H1 (cell line): ENCODE measurements at regions not wholly inside any gene's neighbourhood (a gene's known extent, or its start where the extent isn't known, plus 50 kb on each side); places are given as distances from the start of the nearest gene placed in this dataset.
A peak's percentile ranks its signal among the peaks of the same experiment; 100 is the strongest.

Source experiments
- CTCF ChIA-PET: fragments of 300-600 bp; sonication (Branson Sonifier 250); formaldehyde crosslinking; loops from one replicate; lab custom pipeline; 2021; ENCODE audit not compliant: partially characterized antibody; lab: Charles Lee
- POLR2A ChIA-PET: fragments of 300-600 bp; sonication (Branson Sonifier 250); formaldehyde crosslinking; loops from one replicate; lab custom pipeline; 2021; ENCODE audit warnings: inconsistent platforms; ENCODE audit not compliant: partially characterized antibody; lab: Charles Lee
- DNase-seq, 2 experiments: peaks; one replicate each; pipeline versions ENCODE4 v3.0.0 to v3.0.0-alpha.2; 2010 to 2022; ENCODE audit warnings: low spot score in 2 of 2, low read depth in 1 of 2, mixed read lengths in 1 of 2
- FAIRE-seq: peaks from 2 replicates; lab custom pipeline; 2011; peaks lifted over from hg19 to GRCh38; lab: Jason Lieb, UNC
- H2AFZ ChIP-seq: 2 replicates; pipeline ENCODE4 v1.8.1; 2012; ENCODE audit warnings: low read length, inconsistent platforms
- H2AK5ac ChIP-seq: 2 replicates; pipeline ENCODE4 v1.6.1; 2013; ENCODE audit warnings: low read depth, low read length
- H2BK120ac ChIP-seq: replicated peaks from 2 replicates; pipeline ENCODE3; 2013; ENCODE audit warnings: low read depth, low read length, inconsistent platforms
- H2BK12ac ChIP-seq: 2 replicates; pipeline ENCODE4 v1.6.1; 2013; ENCODE audit warnings: low read depth, low read length
- H2BK15ac ChIP-seq: 2 replicates; pipeline ENCODE4 v1.6.1; 2013; ENCODE audit warnings: low read length
- H2BK20ac ChIP-seq: 2 replicates; pipeline ENCODE4 v1.6.1; 2013; ENCODE audit warnings: low read length
- H2BK5ac ChIP-seq: 2 replicates; pipeline ENCODE4 v1.6.1; 2013; ENCODE audit warnings: low read depth, low read length
- H3K14ac ChIP-seq: 2 replicates; pipeline ENCODE4 v1.6.1; 2013; ENCODE audit warnings: inconsistent platforms; ENCODE audit not compliant: insufficient read length
- H3K18ac ChIP-seq: 2 replicates; pipeline ENCODE4 v1.6.1; 2013; ENCODE audit warnings: low read length; ENCODE audit errors: extremely low read depth
- H3K23ac ChIP-seq: 2 replicates; pipeline ENCODE4 v1.6.1; 2013; ENCODE audit warnings: inconsistent platforms; ENCODE audit not compliant: insufficient read length
- H3K23me2 ChIP-seq: 2 replicates; pipeline ENCODE4 v1.6.1; 2013; ENCODE audit warnings: low read depth, low read length
- H3K27ac ChIP-seq: 2 replicates; pipeline ENCODE4 v1.6.1; 2011; ENCODE audit warnings: low read depth, low read length, inconsistent platforms
- H3K27me3 ChIP-seq, 4 experiments: replicated peaks in 1 of 4; 1 replicate in 1 of 4; 2 replicates in 3 of 4; pipeline versions ENCODE4 v1.6.1 to v1.8.1; 2011 to 2013; ENCODE audit warnings: low read length in 3 of 4, mild to moderate bottlenecking in 3 of 4, inconsistent platforms in 2 of 4, mixed read lengths in 2 of 4, moderate library complexity in 1 of 4; ENCODE audit not compliant: control insufficient read depth in 3 of 4, insufficient read depth in 3 of 4; ENCODE audit errors: extremely low read depth in 1 of 4
- H3K36me3 ChIP-seq, 4 experiments: 2 replicates each; pipeline versions ENCODE4 v1.6.1 to v1.8.1; 2011 to 2013; ENCODE audit warnings: mild to moderate bottlenecking in 4 of 4, low read length in 3 of 4, moderate library complexity in 2 of 4, control low read depth in 1 of 4, inconsistent platforms in 1 of 4; ENCODE audit not compliant: insufficient read depth in 4 of 4, control insufficient read depth in 2 of 4
- H3K4ac ChIP-seq: replicated peaks from 2 replicates; pipeline ENCODE3; 2013; ENCODE audit warnings: low read length, low read depth, mixed read lengths, inconsistent platforms; ENCODE audit not compliant: insufficient read length
- H3K4me1 ChIP-seq, 4 experiments: replicated peaks in 1 of 4; 1 replicate in 1 of 4; 2 replicates in 3 of 4; pipeline versions ENCODE4 v1.6.1 to v1.8.1; 2011 to 2013; ENCODE audit warnings: low read length in 3 of 4, inconsistent platforms in 2 of 4, mixed read lengths in 1 of 4; ENCODE audit not compliant: insufficient read depth in 4 of 4, control insufficient read depth in 3 of 4
- H3K4me2 ChIP-seq, 2 experiments: 2 replicates each; pipeline versions ENCODE4 v1.6.1 to v1.8.1; 2011 to 2013; ENCODE audit warnings: low read depth in 2 of 2, low read length in 2 of 2, control low read depth in 1 of 2, inconsistent platforms in 1 of 2, mild to moderate bottlenecking in 1 of 2; ENCODE audit not compliant: insufficient read depth in 1 of 2
- H3K4me3 ChIP-seq, 4 experiments: fragments of 200-600, 300-600 bp in 1 of 4; sonication (generic), shearing (Covaris generic), sonication (Bioruptor Twin) in 1 of 4; 2 replicates each; pipeline versions ENCODE4 v1.5.1 to v1.8.1; 2011 to 2016; ENCODE audit warnings: low read length in 4 of 4, low read depth in 3 of 4, control low read depth in 2 of 4, inconsistent platforms in 2 of 4, mild to moderate bottlenecking in 2 of 4, mixed read lengths in 1 of 4, moderate library complexity in 1 of 4; ENCODE audit not compliant: insufficient read depth in 2 of 4; ENCODE audit errors: extremely low read depth in 1 of 4
- H3K56ac ChIP-seq: replicated peaks from 2 replicates; pipeline ENCODE3; 2013; ENCODE audit warnings: low read depth, mild to moderate bottlenecking, mixed read lengths, low read length, inconsistent platforms; ENCODE audit not compliant: insufficient read length
- H3K79me1 ChIP-seq: 2 replicates; pipeline ENCODE4 v1.6.1; 2013; ENCODE audit warnings: low read depth, low read length, control low read depth
- H3K79me2 ChIP-seq, 2 experiments: 2 replicates each; pipeline versions ENCODE4 v1.6.1 to v1.8.1; 2012 to 2013; ENCODE audit warnings: low read length in 2 of 2, mild to moderate bottlenecking in 2 of 2, inconsistent platforms in 1 of 2; ENCODE audit not compliant: insufficient read depth in 2 of 2, control insufficient read depth in 1 of 2
- H3K9ac ChIP-seq, 4 experiments: replicated peaks in 1 of 4; 1 replicate in 1 of 4; 2 replicates in 3 of 4; pipeline versions ENCODE4 v1.6.1 to v1.8.1; 2011 to 2013; ENCODE audit warnings: low read depth in 3 of 4, low read length in 3 of 4, control low read depth in 2 of 4, mild to moderate bottlenecking in 2 of 4, moderate library complexity in 2 of 4, inconsistent platforms in 1 of 4; ENCODE audit errors: extremely low read depth in 1 of 4
- H3K9me3 ChIP-seq, 2 experiments: 2 replicates each; pipeline versions ENCODE4 v1.6.1 to v1.8.1; 2012 to 2013; ENCODE audit warnings: mild to moderate bottlenecking in 2 of 2, moderate library complexity in 2 of 2, control low read depth in 1 of 2, inconsistent platforms in 1 of 2, low read depth in 1 of 2, low read length in 1 of 2, mixed read lengths in 1 of 2; ENCODE audit not compliant: insufficient read depth in 2 of 2
- H4K20me1 ChIP-seq, 2 experiments: replicated peaks in 1 of 2; 2 replicates each; pipeline versions ENCODE3 to v1.8.1; 2011 to 2013; ENCODE audit warnings: inconsistent platforms in 2 of 2, low read length in 2 of 2, mild to moderate bottlenecking in 1 of 2; ENCODE audit not compliant: insufficient read depth in 2 of 2, control insufficient read depth in 1 of 2
- H4K5ac ChIP-seq: 2 replicates; pipeline ENCODE4 v1.6.1; 2013; ENCODE audit warnings: low read length, low read depth, mixed read lengths, inconsistent platforms; ENCODE audit not compliant: insufficient read length
- H4K8ac ChIP-seq: 2 replicates; pipeline ENCODE4 v1.8.0; 2013; ENCODE audit warnings: mild to moderate bottlenecking, moderate library complexity, low read length, inconsistent platforms; ENCODE audit not compliant: insufficient read depth; ENCODE audit errors: extremely low read depth
- H4K91ac ChIP-seq: replicated peaks from 2 replicates; pipeline ENCODE3; 2013; ENCODE audit warnings: low read length, mixed read lengths, inconsistent platforms; ENCODE audit not compliant: insufficient read length
- ASH2L ChIP-seq: fragments of 200-600, 300-600 bp; sonication (generic); IDR thresholded peaks from one replicate; pipeline ENCODE4 v1.7.1; 2017; ENCODE audit warnings: low read length
- CBX5 ChIP-seq: fragments of 300-800, 300-1000 bp; sonication (generic); IDR thresholded peaks from 2 replicates; pipeline ENCODE4 v1.7.1; 2016; ENCODE audit warnings: antibody characterized with exemption, low read length, low read depth
- KDM5A ChIP-seq: fragments of 200-600 bp; IDR thresholded peaks from 2 replicates; pipeline ENCODE4 v1.7.1; 2012; ENCODE audit warnings: mild to moderate bottlenecking, low read length, inconsistent platforms, mixed read lengths
- NRF1 ChIP-seq: IDR thresholded peaks from 2 replicates; pipeline ENCODE4 v1.6.1; 2011; ENCODE audit warnings: mild to moderate bottlenecking, low read depth, low read length, improper control_type of control experiment
- POLR2AphosphoS5 ChIP-seq: IDR thresholded peaks from 2 replicates; pipeline ENCODE4 v1.6.1; 2011; ENCODE audit warnings: low read depth, low read length
- RAD21 ChIP-seq, 2 experiments: IDR thresholded peaks in 1 of 2; conservative IDR thresholded peaks in 1 of 2; 2 replicates each; pipeline ENCODE4 v1.6.1; 2011; ENCODE audit warnings: low read depth in 2 of 2, low read length in 2 of 2, improper control_type of control experiment in 1 of 2, inconsistent platforms in 1 of 2, mild to moderate bottlenecking in 1 of 2, moderate library complexity in 1 of 2
- RBBP5 ChIP-seq: IDR thresholded peaks from 2 replicates; pipeline ENCODE4 v1.7.1; 2012; ENCODE audit warnings: low read depth, mild to moderate bottlenecking, inconsistent platforms, low read length, moderate library complexity, borderline replicate concordance
- SIX5 ChIP-seq: IDR thresholded peaks from 2 replicates; pipeline ENCODE4 v1.6.1; 2011; ENCODE audit warnings: mild to moderate bottlenecking, low read depth, low read length
- WGBS, 2 experiments: shearing (Covaris generic) in 1 of 2; methylation state at CpG; one replicate each; pipeline versions ENCODE4 v1.1.6 to v1.1.7; 2013 to 2015; ENCODE audit warnings: low lambda C conversion rate in 2 of 2, mixed read lengths in 2 of 2, inconsistent platforms in 1 of 2, low coverage in 1 of 2, missing lambda C conversion rate in 1 of 2; ENCODE audit not compliant: insufficient replicate concordance in 2 of 2, insufficient coverage in 1 of 2, insufficient read length in 1 of 2; ENCODE audit errors: extremely low coverage in 1 of 2, missing lambda C conversion rate in 1 of 2; 5-methylcytosine and 5-hydroxymethylcytosine counted together
- TF ChIP-seq, protein P1 (sequence below): IDR thresholded peaks from 2 replicates; pipeline ENCODE4 v1.6.1; 2011; ENCODE audit warnings: low read depth, mild to moderate bottlenecking, low read length; ENCODE audit not compliant: insufficient read depth

- no peak for FAIRE-seq
- no peak overlapping the region for H2BK20ac ChIP-seq
- H2BK12ac ChIP-seq: no peak overlapping the region
- H3K36me3 ChIP-seq: no peaks in the 10 kb centered on the region
- TF ChIP-seq, protein P1, sequence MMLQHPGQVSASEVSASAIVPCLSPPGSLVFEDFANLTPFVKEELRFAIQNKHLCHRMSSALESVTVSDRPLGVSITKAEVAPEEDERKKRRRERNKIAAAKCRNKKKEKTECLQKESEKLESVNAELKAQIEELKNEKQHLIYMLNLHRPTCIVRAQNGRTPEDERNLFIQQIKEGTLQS: no peak
- TF ChIP-seq ASH2L: no peak
- no peak for TF ChIP-seq SIX5
- TF ChIP-seq POLR2AphosphoS5: no peak
- TF ChIP-seq NRF1: no peak
- no peak for TF ChIP-seq RAD21 (IDR thresholded peaks at IDR 0.05 in 1 of 2, conservative IDR thresholded peaks at IDR 0.05 in 1 of 2; ENCODE audit: low read depth in 2 of 2, low read length in 2 of 2)
- TF ChIP-seq CBX5: no peak
- TF ChIP-seq RBBP5: no peak
- TF ChIP-seq KDM5A: no peak
- TF ChIP-seq, all 59 proteins: peak for 0
- Histone ChIP-seq H3K4me1 (peaks cover 5 to 39% (median 25%) of the 10 kb centered on the region in 4 experiments), H3K4ac (no peak overlapping the region), H2BK5ac (no peak overlapping the region), H2BK15ac (no peak overlapping the region), H3K18ac (0 out of 2 replicates have a peak overlapping the region, but pooled peaks have one; percentile 43), H3K9me3 (no peaks in the 10 kb centered on the region), H3K56ac (no peak overlapping the region), H3K4me3 (no peak overlapping the region), H4K5ac (no peak overlapping the region), H3K23me2 (peaks cover 3% of the 10 kb centered on the region; the same call in 1 of the 2 replicates), H3K14ac (no peak overlapping the region), H4K8ac (peak overlapping the region; percentile 7; the same call in 1 of the 2 replicates), H4K20me1 (peaks cover 22 to 29% of the 10 kb centered on the region in 2 experiments), H2AK5ac (no peak overlapping the region), H3K79me2 (peaks cover 0 to 47% of the 10 kb centered on the region in 2 experiments; a peak in 1 of 4 replicates), H2BK120ac (no peak overlapping the region), H3K27me3 (no peaks in the 10 kb centered on the region), H3K23ac (no peak overlapping the region), H3K4me2 (no peak overlapping the region), H3K79me1 (peaks cover 17% of the 10 kb centered on the region), H3K27ac (no peak overlapping the region), H2AFZ (no peak overlapping the region), H3K9ac (no peak overlapping the region), H4K91ac (no peak overlapping the region)
- 85% methylated on average over 4 of the region's 4 CpGs; no CpG with 5 or more reads in 1 of the 2 experiments for WGBS, 2 experiments
- no peak for DNase-seq
- ChIA-PET CTCF (interaction anchor here (0.7 to 13.2 kb wide), 13 partner anchors 12 to 165 kb away, joined by 3 to 158 read pairs (median 5); no protein-coding TSS in a partner anchor), POLR2A (interaction anchor here (1.3 to 2.6 kb wide), 3 partner anchors 49 to 214 kb away, joined by 3 to 10 read pairs (median 7); no protein-coding TSS in a partner anchor)
Observed at GRCh38 chr2:120860579-120860922, 124.9 kb downstream of the GLI2 start.
